Activated CD4-positive, alpha-beta T cell treated with anti-CD3 and anti-CD28 coated beads, Interleukin-2, amount 10 ng/mL, durations not matched to agents 24 days and 14 days (primary cell): ENCODE measurements at regions not wholly inside any gene's neighbourhood (a gene's known extent, or its start where the extent isn't known, plus 50 kb on each side); places are given as distances from the start of the nearest gene placed in this dataset.

Experiments
- DNase-seq: peaks from one replicate; pipeline ENCODE4 v3.0.0; 2022
- H3K27ac Mint-ChIP-seq: one replicate; pipeline ENCODE4 v1.8.0; 2022; ENCODE audit warnings: mild to moderate bottlenecking, mixed read lengths
- H3K27me3 Mint-ChIP-seq: one replicate; pipeline ENCODE4 v1.8.0; 2022; ENCODE audit warnings: mixed read lengths
- H3K36me3 Mint-ChIP-seq: one replicate; pipeline ENCODE4 v1.8.0; 2022; ENCODE audit warnings: low read depth, mild to moderate bottlenecking, mixed read lengths
- H3K4me1 Mint-ChIP-seq: one replicate; pipeline ENCODE4 v1.8.0; 2021; ENCODE audit warnings: mixed read lengths
- H3K4me3 Mint-ChIP-seq: one replicate; pipeline ENCODE4 v1.8.0; 2022; ENCODE audit warnings: mild to moderate bottlenecking, moderate library complexity, mixed read lengths
- H3K9me3 Mint-ChIP-seq: one replicate; pipeline ENCODE4 v1.8.0; 2021; ENCODE audit warnings: mixed read lengths
- intact Hi-C: fragments of 100-400 bp; cut with micrococcal nuclease; formaldehyde crosslinking; loops from one replicate; pipeline ENCODE4 v1.15.1; 2023

- no peaks in the 10 kb centered on the region for H3K27me3 Mint-ChIP-seq
Measured at GRCh38 chr10:3909339-3909738, 124.3 kb upstream of the KLF6 start.

GRCh38 chr10:3908183-3908582, 123.2 kb upstream of the KLF6 start:
- no peak overlapping the region for H3K4me3 Mint-ChIP-seq
- no peaks in the 10 kb centered on the region for H3K9me3 Mint-ChIP-seq
- no peak for DNase-seq
- peaks cover 6% of the 10 kb centered on the region for H3K4me1 Mint-ChIP-seq
- H3K36me3 Mint-ChIP-seq, result no peaks in the 10 kb centered on the region
- H3K27ac Mint-ChIP-seq, result no peak overlapping the region
- no peaks in the 10 kb centered on the region for H3K27me3 Mint-ChIP-seq
- intact Hi-C loops, result no loop called here

More at GRCh38 chr10:3909339-3909738, 124.3 kb upstream of the KLF6 start:
- Mint-ChIP-seq H3K9me3 (no peaks in the 10 kb centered on the region), H3K4me1 (peaks cover 1% of the 10 kb centered on the region), H3K36me3 (no peaks in the 10 kb centered on the region), H3K4me3 (no peak overlapping the region), H3K27ac (no peak overlapping the region)
- no peak for DNase-seq
- intact Hi-C loops, result no loop called here

GRCh38 chr10:3907514-3907913, 122.5 kb upstream of the KLF6 start:
- no peak for DNase-seq
- intact Hi-C loops, result no loop called here
- Mint-ChIP-seq H3K9me3 (no peaks in the 10 kb centered on the region), H3K4me1 (peaks cover 11% of the 10 kb centered on the region), H3K27me3 (no peaks in the 10 kb centered on the region), H3K36me3 (no peaks in the 10 kb centered on the region), H3K27ac (no peak overlapping the region), H3K4me3 (no peak overlapping the region)

- Mint-ChIP-seq H3K27ac (no peak overlapping the region), H3K4me3 (no peak overlapping the region), H3K4me1 (peaks cover 20% of the 10 kb centered on the region), H3K9me3 (no peaks in the 10 kb centered on the region), H3K36me3 (no peaks in the 10 kb centered on the region), H3K27me3 (no peaks in the 10 kb centered on the region)
- intact Hi-C loops, result no loop called here
- no peak for DNase-seq
Measured at GRCh38 chr10:3906511-3907111, 121.6 kb upstream of the KLF6 start.

GRCh38 chr10:3904419-3904960, 119.5 kb upstream of the KLF6 start:
- H3K36me3 Mint-ChIP-seq, result no peaks in the 10 kb centered on the region
- peaks cover 29% of the 10 kb centered on the region for H3K4me1 Mint-ChIP-seq
- H3K27me3 Mint-ChIP-seq, result no peaks in the 10 kb centered on the region
- H3K9me3 Mint-ChIP-seq, result no peaks in the 10 kb centered on the region
- DNase-seq, result no peak
- intact Hi-C loops, result no loop called here
- H3K4me3 Mint-ChIP-seq, result no peak overlapping the region
- H3K27ac Mint-ChIP-seq, result no peak overlapping the region

- intact Hi-C loops, result loop anchor here (1.0 to 2.0 kb wide), 2 partner anchors 28 to 32 kb away; no protein-coding TSS in a partner anchor
- peak overlapping the region; percentile 87 for H3K27ac Mint-ChIP-seq
- peak overlapping the region; percentile 12 for H3K4me3 Mint-ChIP-seq
- DNase-seq, result no peak
- no peaks in the 10 kb centered on the region for H3K36me3 Mint-ChIP-seq
- peaks cover 29% of the 10 kb centered on the region for H3K4me1 Mint-ChIP-seq
- no peaks in the 10 kb centered on the region for H3K27me3 Mint-ChIP-seq
- H3K9me3 Mint-ChIP-seq, result no peaks in the 10 kb centered on the region
Measured at GRCh38 chr10:3902809-3903410, 117.9 kb upstream of the KLF6 start.

- DNase-seq, result peak; percentile 79
- no peaks in the 10 kb centered on the region for H3K36me3 Mint-ChIP-seq
- peak overlapping the region; percentile 20 for H3K4me3 Mint-ChIP-seq
- peak overlapping the region; percentile 87 for H3K27ac Mint-ChIP-seq
- H3K4me1 Mint-ChIP-seq, result peaks cover 29% of the 10 kb centered on the region
- intact Hi-C loops, result loop anchor here (1.0 to 2.0 kb wide), 2 partner anchors 27 to 33 kb away; no protein-coding TSS in a partner anchor
- H3K27me3 Mint-ChIP-seq, result no peaks in the 10 kb centered on the region
- H3K9me3 Mint-ChIP-seq, result no peaks in the 10 kb centered on the region
Measured at GRCh38 chr10:3902054-3902808, 117.2 kb upstream of the KLF6 start.

- no peak for DNase-seq
- H3K27me3 Mint-ChIP-seq, result no peaks in the 10 kb centered on the region
Measured at GRCh38 chr10:3901370-3901769, 116.4 kb upstream of the KLF6 start.

GRCh38 chr10:3900391-3900790, 115.4 kb upstream of the KLF6 start:
- Mint-ChIP-seq H3K9me3 (no peaks in the 10 kb centered on the region), H3K27me3 (no peaks in the 10 kb centered on the region), H3K27ac (peak overlapping the region; percentile 8), H3K4me3 (no peak overlapping the region), H3K36me3 (no peaks in the 10 kb centered on the region), H3K4me1 (peaks cover 29% of the 10 kb centered on the region)
- intact Hi-C loops, result no loop called here
- DNase-seq, result no peak

More at GRCh38 chr10:3901370-3901769, 116.4 kb upstream of the KLF6 start:
- peak overlapping the region; percentile 87 for H3K27ac Mint-ChIP-seq
- H3K9me3 Mint-ChIP-seq, result no peaks in the 10 kb centered on the region
- H3K4me3 Mint-ChIP-seq, result no peak overlapping the region
- intact Hi-C loops, result no loop called here
- no peaks in the 10 kb centered on the region for H3K36me3 Mint-ChIP-seq
- peaks cover 28% of the 10 kb centered on the region for H3K4me1 Mint-ChIP-seq

- Mint-ChIP-seq H3K27ac (peak overlapping the region; percentile 45), H3K27me3 (no peaks in the 10 kb centered on the region), H3K36me3 (no peaks in the 10 kb centered on the region), H3K4me1 (peaks cover 38% of the 10 kb centered on the region), H3K9me3 (no peaks in the 10 kb centered on the region), H3K4me3 (no peak overlapping the region)
- no peak for DNase-seq
- intact Hi-C loops, result no loop called here
Measured at GRCh38 chr10:3898821-3899220, 113.8 kb upstream of the KLF6 start.

GRCh38 chr10:3897156-3897555, 112.1 kb upstream of the KLF6 start:
- no peak for DNase-seq
- no peak overlapping the region for H3K4me3 Mint-ChIP-seq
- no peak overlapping the region for H3K27ac Mint-ChIP-seq
- no peaks in the 10 kb centered on the region for H3K36me3 Mint-ChIP-seq
- intact Hi-C loops, result no loop called here
- no peaks in the 10 kb centered on the region for H3K27me3 Mint-ChIP-seq
- H3K4me1 Mint-ChIP-seq, result peaks cover 39% of the 10 kb centered on the region
- peaks cover 3% of the 10 kb centered on the region for H3K9me3 Mint-ChIP-seq

- intact Hi-C loops, result no loop called here
Measured at GRCh38 chr10:3896161-3896560, 111.2 kb upstream of the KLF6 start.

GRCh38 chr10:3895045-3895631, 110.1 kb upstream of the KLF6 start:
- H3K36me3 Mint-ChIP-seq, result no peaks in the 10 kb centered on the region
- H3K4me1 Mint-ChIP-seq, result peaks cover 30% of the 10 kb centered on the region
- intact Hi-C loops, result no loop called here
- peak overlapping the region; percentile 39 for H3K27ac Mint-ChIP-seq
- DNase-seq, result no peak
- no peaks in the 10 kb centered on the region for H3K27me3 Mint-ChIP-seq
- peaks cover 3% of the 10 kb centered on the region for H3K9me3 Mint-ChIP-seq
- H3K4me3 Mint-ChIP-seq, result no peak overlapping the region

More at GRCh38 chr10:3896161-3896560, 111.2 kb upstream of the KLF6 start:
- no peak for DNase-seq
- Mint-ChIP-seq H3K9me3 (peaks cover 3% of the 10 kb centered on the region), H3K4me3 (no peak overlapping the region), H3K27me3 (no peaks in the 10 kb centered on the region), H3K36me3 (no peaks in the 10 kb centered on the region), H3K27ac (no peak overlapping the region), H3K4me1 (peaks cover 33% of the 10 kb centered on the region)
